ENCODE measurements at regions not wholly inside any gene's neighbourhood (a gene's known extent, or its start where the extent isn't known, plus 50 kb on each side); places are given as distances from the start of the nearest gene placed in this dataset.

DNA sequence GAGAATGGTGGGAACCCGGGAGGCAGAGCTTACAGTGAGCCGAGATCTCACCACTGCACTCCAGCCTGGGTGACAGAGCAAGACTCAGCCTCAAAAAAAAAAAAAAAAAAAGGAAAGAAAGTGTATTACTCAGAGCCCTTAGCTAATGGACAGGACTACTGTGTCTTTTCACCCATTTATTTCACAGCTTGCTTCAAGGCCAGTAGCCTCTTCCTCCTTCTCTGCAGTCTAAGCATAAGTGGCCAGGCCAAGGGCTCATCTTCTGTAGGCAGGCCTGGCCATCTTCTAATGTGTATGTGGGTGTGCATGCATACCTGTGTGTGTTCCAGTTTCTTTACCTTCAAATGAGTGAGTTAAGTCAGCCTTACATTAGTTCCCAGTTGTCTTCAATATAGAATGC, 94.8 kb upstream of the GDF10 start:
- CTCF ChIA-PET: no interaction called here
- no peak overlapping the region for H3K4me3 ChIP-seq (ENCODE audit: low read depth, low read length, poor library complexity, severe bottlenecking)
- BruUV-seq (replicated peaks): no TSS peak
- no peak overlapping the region for H3K27ac ChIP-seq (ENCODE audit: low read depth, low read length, poor library complexity, severe bottlenecking)
- no peak for TF ChIP-seq EZH2 (IDR thresholded peaks at IDR 0.05; ENCODE audit: borderline replicate concordance, low read depth, low read length, poor library complexity, severe bottlenecking)
- TF ChIP-seq, protein P1, sequence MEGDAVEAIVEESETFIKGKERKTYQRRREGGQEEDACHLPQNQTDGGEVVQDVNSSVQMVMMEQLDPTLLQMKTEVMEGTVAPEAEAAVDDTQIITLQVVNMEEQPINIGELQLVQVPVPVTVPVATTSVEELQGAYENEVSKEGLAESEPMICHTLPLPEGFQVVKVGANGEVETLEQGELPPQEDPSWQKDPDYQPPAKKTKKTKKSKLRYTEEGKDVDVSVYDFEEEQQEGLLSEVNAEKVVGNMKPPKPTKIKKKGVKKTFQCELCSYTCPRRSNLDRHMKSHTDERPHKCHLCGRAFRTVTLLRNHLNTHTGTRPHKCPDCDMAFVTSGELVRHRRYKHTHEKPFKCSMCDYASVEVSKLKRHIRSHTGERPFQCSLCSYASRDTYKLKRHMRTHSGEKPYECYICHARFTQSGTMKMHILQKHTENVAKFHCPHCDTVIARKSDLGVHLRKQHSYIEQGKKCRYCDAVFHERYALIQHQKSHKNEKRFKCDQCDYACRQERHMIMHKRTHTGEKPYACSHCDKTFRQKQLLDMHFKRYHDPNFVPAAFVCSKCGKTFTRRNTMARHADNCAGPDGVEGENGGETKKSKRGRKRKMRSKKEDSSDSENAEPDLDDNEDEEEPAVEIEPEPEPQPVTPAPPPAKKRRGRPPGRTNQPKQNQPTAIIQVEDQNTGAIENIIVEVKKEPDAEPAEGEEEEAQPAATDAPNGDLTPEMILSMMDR (conservative IDR thresholded peaks at IDR 0.05; ENCODE audit: low read depth, low read length): no peak
- POLR2A ChIA-PET (ENCODE audit: low non-redundant PET): no interaction called here
- no peaks in the 10 kb centered on the region for H3K4me1 ChIP-seq (ENCODE audit: insufficient read depth, low read length, poor library complexity, severe bottlenecking)
- intact Hi-C loops (cut with micrococcal nuclease; ENCODE audit: unreplicated experiment): no loop called here
- H3K27me3 ChIP-seq (replicated peaks; ENCODE audit: insufficient read depth, low read depth, low read length, poor library complexity): no peaks in the 10 kb centered on the region
- H3K36me3 ChIP-seq (ENCODE audit: insufficient read depth, low read length, poor library complexity, severe bottlenecking): no peaks in the 10 kb centered on the region
- DNase-seq (ENCODE audit: low spot score): no peak
- H3K9me3 ChIP-seq (ENCODE audit: low read depth, low read length, poor library complexity, severe bottlenecking): no peaks in the 10 kb centered on the region

DNA sequence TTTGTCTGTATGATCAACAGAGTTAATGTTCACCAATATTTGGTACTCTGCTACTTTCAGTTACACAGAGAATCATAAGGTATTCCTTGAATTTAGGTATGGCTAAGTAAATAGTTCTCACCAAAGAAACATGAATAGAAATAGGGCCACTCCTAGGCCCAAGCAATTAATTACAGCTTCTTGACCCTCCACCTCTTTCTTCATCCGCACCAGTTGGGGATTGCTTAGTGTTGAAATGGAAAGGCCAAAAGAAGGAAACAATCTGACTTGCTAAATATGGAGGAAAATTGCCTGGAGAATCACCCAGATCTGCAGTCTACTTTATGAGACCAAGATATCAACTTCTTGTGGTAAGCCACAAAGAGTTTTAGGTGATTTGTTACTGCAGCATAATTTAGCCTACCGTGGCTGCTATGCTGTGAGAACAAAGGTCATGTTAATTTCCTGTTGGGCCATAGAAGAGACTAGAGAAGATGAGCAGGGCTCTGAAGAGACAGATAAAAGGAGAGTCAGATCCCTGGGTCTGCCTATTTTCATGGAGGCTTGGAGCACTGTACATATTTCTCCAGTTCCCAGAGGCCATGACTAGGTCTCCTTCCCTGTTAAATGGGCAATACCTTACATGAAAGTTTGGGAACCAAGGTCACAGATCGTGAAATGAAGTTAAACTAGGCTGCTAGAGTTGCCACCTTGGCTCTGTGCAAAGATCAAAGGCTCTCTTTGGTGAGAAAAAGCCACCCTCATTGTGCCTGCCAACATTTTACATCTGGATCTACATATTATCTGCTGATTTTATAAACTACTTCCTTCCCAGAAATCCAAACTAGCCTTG, 93.3 kb upstream of the GDF10 start:
- intact Hi-C loops (cut with micrococcal nuclease; ENCODE audit: unreplicated experiment): no loop called here
- Histone ChIP-seq H3K4me1 (ENCODE audit: insufficient read depth, low read length, poor library complexity, severe bottlenecking) (no peaks in the 10 kb centered on the region), H3K36me3 (ENCODE audit: insufficient read depth, low read length, poor library complexity, severe bottlenecking) (no peaks in the 10 kb centered on the region), H3K27ac (ENCODE audit: low read depth, low read length, poor library complexity, severe bottlenecking) (no peak overlapping the region), H3K27me3 (replicated peaks; ENCODE audit: insufficient read depth, low read depth, low read length, poor library complexity) (no peaks in the 10 kb centered on the region), H3K9me3 (ENCODE audit: low read depth, low read length, poor library complexity, severe bottlenecking) (no peaks in the 10 kb centered on the region), H3K4me3 (ENCODE audit: low read depth, low read length, poor library complexity, severe bottlenecking) (no peak overlapping the region)
- BruUV-seq (replicated peaks): no TSS peak
- CTCF ChIA-PET: no interaction called here
- DNase-seq (ENCODE audit: low spot score): no peak
- POLR2A ChIA-PET (ENCODE audit: low non-redundant PET): no interaction called here
- no peak for TF ChIP-seq EZH2 (IDR thresholded peaks at IDR 0.05; ENCODE audit: borderline replicate concordance, low read depth, low read length, poor library complexity, severe bottlenecking)
- TF ChIP-seq, protein P1 (conservative IDR thresholded peaks at IDR 0.05; ENCODE audit: low read depth, low read length): no peak

GRCh38 chr10:47207281-47207615, 92.7 kb upstream of the GDF10 start:
- POLR2A ChIA-PET (ENCODE audit: low non-redundant PET): no interaction called here
- no peak overlapping the region for H3K4me3 ChIP-seq (ENCODE audit: low read depth, low read length, poor library complexity, severe bottlenecking)
- no peak overlapping the region for H3K27ac ChIP-seq (ENCODE audit: low read depth, low read length, poor library complexity, severe bottlenecking)
- no peaks in the 10 kb centered on the region for H3K36me3 ChIP-seq (ENCODE audit: insufficient read depth, low read length, poor library complexity, severe bottlenecking)
- CTCF ChIA-PET: no interaction called here
- H3K9me3 ChIP-seq (ENCODE audit: low read depth, low read length, poor library complexity, severe bottlenecking): no peaks in the 10 kb centered on the region
- BruUV-seq (replicated peaks): no TSS peak
- no peak for DNase-seq (ENCODE audit: low spot score)
- no peaks in the 10 kb centered on the region for H3K27me3 ChIP-seq (replicated peaks; ENCODE audit: insufficient read depth, low read depth, low read length, poor library complexity)
- intact Hi-C loops (cut with micrococcal nuclease; ENCODE audit: unreplicated experiment): no loop called here
- H3K4me1 ChIP-seq (ENCODE audit: insufficient read depth, low read length, poor library complexity, severe bottlenecking): no peaks in the 10 kb centered on the region
- no peak for TF ChIP-seq EZH2 (IDR thresholded peaks at IDR 0.05; ENCODE audit: borderline replicate concordance, low read depth, low read length, poor library complexity, severe bottlenecking)
- TF ChIP-seq, protein P1 (conservative IDR thresholded peaks at IDR 0.05; ENCODE audit: low read depth, low read length): no peak
